Neural progenitor cell (in vitro differentiated cells): ENCODE measurements at regions not wholly inside any gene's neighbourhood (a gene's known extent, or its start where the extent isn't known, plus 50 kb on each side); places are given as distances from the start of the nearest gene placed in this dataset.

ENCODE experiments used
- DNase-seq: peaks from one replicate; pipeline ENCODE4 v3.0.0-alpha.2; 2016; ENCODE audit warnings: low spot score
- H2AFZ ChIP-seq: fragments of 200-600 bp; sonication (generic); replicated peaks from 2 replicates; pipeline ENCODE4 v1.6.1; 2016; ENCODE audit warnings: antibody characterized with exemption
- H3F3A ChIP-seq: fragments of 200-600 bp; sonication (generic); 2 replicates; pipeline ENCODE4 v1.6.1; 2016; ENCODE audit warnings: antibody characterized with exemption, low read depth
- H3K27ac ChIP-seq: fragments of 200-600 bp; sonication (generic); 2 replicates; pipeline ENCODE4 v1.5.1; 2016; ENCODE audit warnings: mild to moderate bottlenecking
- H3K27me3 ChIP-seq: fragments of 200-600 bp; sonication (generic); 2 replicates; pipeline ENCODE4 v1.6.1; 2016; ENCODE audit warnings: mild to moderate bottlenecking, moderate library complexity
- H3K36me3 ChIP-seq: fragments of 200-600 bp; sonication (generic); 2 replicates; pipeline ENCODE4 v1.5.1; 2016
- H3K4me1 ChIP-seq: fragments of 200-600 bp; sonication (generic); 2 replicates; pipeline ENCODE4 v1.6.1; 2016; ENCODE audit warnings: mixed run types
- H3K4me2 ChIP-seq: fragments of 200-600 bp; sonication (generic); 2 replicates; pipeline ENCODE4 v1.6.1; 2016
- H3K4me3 ChIP-seq: fragments of 200-600 bp; sonication (generic); 2 replicates; pipeline ENCODE4 v1.5.1; 2016
- H3K79me2 ChIP-seq: fragments of 200-600 bp; sonication (generic); 2 replicates; pipeline ENCODE4 v1.6.1; 2016; ENCODE audit warnings: low read depth
- H3K9ac ChIP-seq: fragments of 200-600 bp; sonication (generic); 2 replicates; pipeline ENCODE4 v1.6.1; 2016
- H3K9me3 ChIP-seq: fragments of 200-600 bp; sonication (generic); 2 replicates; pipeline ENCODE4 v1.5.1; 2016; ENCODE audit warnings: low read depth
- H4K20me1 ChIP-seq: fragments of 200-600 bp; sonication (generic); 2 replicates; pipeline ENCODE4 v1.6.1; 2016; ENCODE audit warnings: low read depth
- H3K27ac Mint-ChIP-seq: 3 replicates; pipeline ENCODE4 v1.8.0; 2021; ENCODE audit warnings: mixed read lengths
- H3K27me3 Mint-ChIP-seq: 2 replicates; pipeline ENCODE4 v1.8.0; 2022; ENCODE audit warnings: low read depth, mild to moderate bottlenecking, inconsistent platforms, moderate library complexity, mixed read lengths; ENCODE audit not compliant: insufficient read depth
- H3K36me3 Mint-ChIP-seq: 3 replicates; pipeline ENCODE4 v1.8.0; 2021; ENCODE audit warnings: mixed read lengths
- H3K4me1 Mint-ChIP-seq: 3 replicates; pipeline ENCODE4 v1.8.0; 2021; ENCODE audit warnings: mixed read lengths
- H3K4me3 Mint-ChIP-seq: 3 replicates; pipeline ENCODE4 v1.8.0; 2021; ENCODE audit warnings: mild to moderate bottlenecking, moderate library complexity, mixed read lengths
- H3K9me3 Mint-ChIP-seq: 3 replicates; pipeline ENCODE4 v1.8.0; 2020; ENCODE audit warnings: mixed read lengths
- EZH2 ChIP-seq: fragments of 200-600 bp; sonication (generic); IDR thresholded peaks from 2 replicates; pipeline ENCODE4 v1.6.1; 2017; ENCODE audit warnings: antibody characterized with exemption, mild to moderate bottlenecking, moderate library complexity
- EZH2phosphoT487 ChIP-seq: fragments of 200-600 bp; sonication (generic); IDR thresholded peaks from 2 replicates; pipeline ENCODE4 v1.6.1; 2017; ENCODE audit warnings: antibody characterized with exemption
- TF ChIP-seq, protein P1 (sequence below): fragments of 200-600 bp; sonication (generic); IDR thresholded peaks from 2 replicates; pipeline ENCODE4 v1.5.1; 2017; ENCODE audit warnings: antibody characterized with exemption, mild to moderate bottlenecking

GRCh38 chrY:12403916-12404315 lies 297.1 kb upstream of the USP9Y start:
- TF ChIP-seq EZH2phosphoT487 (no peak), EZH2 (no peak)
- TF ChIP-seq, protein P1, sequence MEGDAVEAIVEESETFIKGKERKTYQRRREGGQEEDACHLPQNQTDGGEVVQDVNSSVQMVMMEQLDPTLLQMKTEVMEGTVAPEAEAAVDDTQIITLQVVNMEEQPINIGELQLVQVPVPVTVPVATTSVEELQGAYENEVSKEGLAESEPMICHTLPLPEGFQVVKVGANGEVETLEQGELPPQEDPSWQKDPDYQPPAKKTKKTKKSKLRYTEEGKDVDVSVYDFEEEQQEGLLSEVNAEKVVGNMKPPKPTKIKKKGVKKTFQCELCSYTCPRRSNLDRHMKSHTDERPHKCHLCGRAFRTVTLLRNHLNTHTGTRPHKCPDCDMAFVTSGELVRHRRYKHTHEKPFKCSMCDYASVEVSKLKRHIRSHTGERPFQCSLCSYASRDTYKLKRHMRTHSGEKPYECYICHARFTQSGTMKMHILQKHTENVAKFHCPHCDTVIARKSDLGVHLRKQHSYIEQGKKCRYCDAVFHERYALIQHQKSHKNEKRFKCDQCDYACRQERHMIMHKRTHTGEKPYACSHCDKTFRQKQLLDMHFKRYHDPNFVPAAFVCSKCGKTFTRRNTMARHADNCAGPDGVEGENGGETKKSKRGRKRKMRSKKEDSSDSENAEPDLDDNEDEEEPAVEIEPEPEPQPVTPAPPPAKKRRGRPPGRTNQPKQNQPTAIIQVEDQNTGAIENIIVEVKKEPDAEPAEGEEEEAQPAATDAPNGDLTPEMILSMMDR = no peak
- H2AFZ ChIP-seq = no peak overlapping the region
- H3K27me3 Mint-ChIP-seq = no peaks in the 10 kb centered on the region
- no peaks in the 10 kb centered on the region for H3K27me3 ChIP-seq
- no peak overlapping the region for H3K4me2 ChIP-seq
- H3K9ac ChIP-seq = no peak overlapping the region
- no peaks in the 10 kb centered on the region for H3K4me1 ChIP-seq
- no peaks in the 10 kb centered on the region for H3K36me3 ChIP-seq
- DNase-seq = no peak
- no peaks in the 10 kb centered on the region for H4K20me1 ChIP-seq
- no peaks in the 10 kb centered on the region for H3K79me2 ChIP-seq
- no peak overlapping the region for H3K4me3 ChIP-seq
- no peaks in the 10 kb centered on the region for H3K36me3 Mint-ChIP-seq
- no peaks in the 10 kb centered on the region for H3K4me1 Mint-ChIP-seq
- H3K9me3 Mint-ChIP-seq = no peaks in the 10 kb centered on the region
- no peak overlapping the region for H3K27ac ChIP-seq
- H3F3A ChIP-seq = no peaks in the 10 kb centered on the region
- no peak overlapping the region for H3K4me3 Mint-ChIP-seq
- no peak overlapping the region for H3K27ac Mint-ChIP-seq
- H3K9me3 ChIP-seq = no peaks in the 10 kb centered on the region

GRCh38 chrY:12408236-12408635 lies 292.8 kb upstream of the USP9Y start:
- H3K4me1 Mint-ChIP-seq = no peaks in the 10 kb centered on the region
- H3K4me3 Mint-ChIP-seq = no peak overlapping the region
- no peak overlapping the region for H3K27ac Mint-ChIP-seq
- Histone ChIP-seq H2AFZ (no peak overlapping the region), H3K9me3 (no peaks in the 10 kb centered on the region), H3K36me3 (no peaks in the 10 kb centered on the region), H3K4me2 (no peak overlapping the region), H3K4me1 (no peaks in the 10 kb centered on the region), H3K27ac (no peak overlapping the region), H3K79me2 (no peaks in the 10 kb centered on the region), H3F3A (no peaks in the 10 kb centered on the region), H3K9ac (no peak overlapping the region), H4K20me1 (no peaks in the 10 kb centered on the region), H3K27me3 (no peaks in the 10 kb centered on the region), H3K4me3 (no peak overlapping the region)
- no peak for DNase-seq
- TF ChIP-seq, protein P1 = no peak
- no peak for TF ChIP-seq EZH2
- TF ChIP-seq EZH2phosphoT487 = no peak
- no peaks in the 10 kb centered on the region for H3K9me3 Mint-ChIP-seq
- H3K27me3 Mint-ChIP-seq = no peaks in the 10 kb centered on the region
- no peaks in the 10 kb centered on the region for H3K36me3 Mint-ChIP-seq

DNA sequence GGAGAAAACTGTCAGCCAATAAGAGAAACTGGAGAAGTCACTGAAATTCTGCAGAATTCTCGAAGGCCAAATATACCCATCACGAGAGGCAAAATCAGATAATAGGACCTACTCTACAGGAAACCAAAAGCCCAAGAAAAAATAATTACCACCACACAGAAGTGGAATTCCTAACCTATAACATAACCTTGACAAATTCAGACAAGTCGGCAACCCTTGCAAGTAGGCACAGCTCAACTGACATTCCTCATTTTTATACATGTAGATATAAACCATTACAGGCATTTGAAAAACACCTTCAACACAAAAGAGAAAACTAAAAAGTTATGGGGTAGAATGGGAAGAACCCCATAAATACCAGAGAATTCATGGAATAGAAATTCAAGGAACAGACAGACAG lies 290.3 kb upstream of the USP9Y start:
- TF ChIP-seq, protein P1 = no peak
- TF ChIP-seq EZH2 (no peak), EZH2phosphoT487 (no peak)
- no peak overlapping the region for H3K4me2 ChIP-seq
- no peaks in the 10 kb centered on the region for H3K27me3 ChIP-seq
- H3K79me2 ChIP-seq = no peaks in the 10 kb centered on the region
- no peak overlapping the region for H2AFZ ChIP-seq
- no peak for DNase-seq
- Mint-ChIP-seq H3K4me3 (no peak overlapping the region), H3K27me3 (no peaks in the 10 kb centered on the region), H3K36me3 (no peaks in the 10 kb centered on the region), H3K4me1 (no peaks in the 10 kb centered on the region), H3K9me3 (no peaks in the 10 kb centered on the region), H3K27ac (no peak overlapping the region)
- H3K36me3 ChIP-seq = no peaks in the 10 kb centered on the region
- no peaks in the 10 kb centered on the region for H3F3A ChIP-seq
- no peaks in the 10 kb centered on the region for H3K4me1 ChIP-seq
- H3K4me3 ChIP-seq = no peak overlapping the region
- no peaks in the 10 kb centered on the region for H3K9me3 ChIP-seq
- H3K27ac ChIP-seq = no peak overlapping the region
- no peak overlapping the region for H3K9ac ChIP-seq
- H4K20me1 ChIP-seq = no peaks in the 10 kb centered on the region
